ENCODE measurements at regions not wholly inside any gene's neighbourhood (a gene's known extent, or its start where the extent isn't known, plus 50 kb on each side); places are given as distances from the start of the nearest gene placed in this dataset.
"Not testable (repeated sequence)": the region's sequence is repeated elsewhere in the genome, so short reads cannot be mapped to it uniquely, and the experiment has no call there.

DNA sequence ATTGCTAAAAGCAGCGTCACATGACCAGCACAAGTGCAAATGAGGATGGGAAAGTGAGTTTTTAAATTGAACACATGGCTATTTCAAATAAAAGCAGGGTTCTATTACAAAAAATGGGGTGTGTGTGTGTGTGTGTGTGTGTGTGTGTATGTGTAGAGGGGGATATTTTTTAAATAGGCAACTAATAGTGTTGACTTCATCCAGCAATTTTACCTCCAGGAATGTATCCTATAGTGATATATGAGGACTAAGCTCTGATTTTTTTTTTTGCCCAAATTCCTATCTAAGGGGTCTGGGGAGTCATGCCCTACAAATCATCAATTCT is 78.9 kb upstream of the AMN1 start:
- intact Hi-C loops (cut with DNase I) = no loop called here
- no peak for TF ChIP-seq CTCF (IDR thresholded peaks at IDR 0.05)
- H3K4me3 ChIP-seq = no peak overlapping the region

DNA sequence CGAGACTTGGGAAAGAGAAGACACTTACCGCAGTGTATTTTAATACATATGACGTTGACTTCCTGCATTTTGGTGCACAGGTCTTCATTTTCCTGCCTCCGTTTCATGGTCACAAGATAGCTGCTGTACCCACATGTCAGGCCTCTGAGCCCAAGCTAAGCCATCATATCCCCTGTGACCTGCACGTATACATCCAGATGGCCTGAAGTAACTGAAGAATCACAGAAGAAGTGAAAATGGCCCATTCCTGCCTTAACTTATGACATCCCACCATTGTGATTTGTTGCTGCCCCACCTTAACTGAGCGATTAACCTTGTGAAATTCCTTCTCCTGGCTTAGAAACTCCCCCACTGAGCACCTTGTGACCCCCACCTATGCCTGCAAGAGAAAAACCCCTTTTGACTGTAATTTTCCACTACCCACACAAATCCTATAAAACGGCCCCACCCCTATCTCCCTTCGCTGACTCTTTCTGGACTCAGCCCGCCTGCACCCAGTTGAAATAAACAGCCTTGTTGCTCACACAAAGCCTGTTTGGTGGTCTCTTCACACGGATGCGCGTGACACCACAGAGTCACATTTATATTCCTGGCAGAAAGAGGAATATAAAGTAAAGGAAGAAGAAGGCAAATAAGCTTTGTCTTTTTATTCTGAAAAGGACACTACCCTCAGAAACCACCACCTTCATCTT is 78.4 kb upstream of the AMN1 start:
- H3K27me3 ChIP-seq; DNase-seq; H3K36me3 ChIP-seq; H3K4me3 ChIP-seq; H3K4me1 ChIP-seq; H3K9me3 ChIP-seq; H3K27ac ChIP-seq; H3K9ac ChIP-seq (ENCODE audit: low read depth in 2 of 2, low read length in 2 of 2); intact Hi-C loops (cut with DNase I): not testable (repeated sequence)

More for the DNA sequence above, 78.9 kb upstream of the AMN1 start:
- Histone ChIP-seq H3K4me1 (no peaks in the 10 kb centered on the region), H3K36me3 (no peaks in the 10 kb centered on the region), H3K9ac (ENCODE audit: low read depth in 2 of 2, low read length in 2 of 2) (no peak overlapping the region), H3K27me3 (no peaks in the 10 kb centered on the region), H3K27ac (no peak overlapping the region), H3K9me3 (no peaks in the 10 kb centered on the region)
- DNase-seq = no peak

DNA sequence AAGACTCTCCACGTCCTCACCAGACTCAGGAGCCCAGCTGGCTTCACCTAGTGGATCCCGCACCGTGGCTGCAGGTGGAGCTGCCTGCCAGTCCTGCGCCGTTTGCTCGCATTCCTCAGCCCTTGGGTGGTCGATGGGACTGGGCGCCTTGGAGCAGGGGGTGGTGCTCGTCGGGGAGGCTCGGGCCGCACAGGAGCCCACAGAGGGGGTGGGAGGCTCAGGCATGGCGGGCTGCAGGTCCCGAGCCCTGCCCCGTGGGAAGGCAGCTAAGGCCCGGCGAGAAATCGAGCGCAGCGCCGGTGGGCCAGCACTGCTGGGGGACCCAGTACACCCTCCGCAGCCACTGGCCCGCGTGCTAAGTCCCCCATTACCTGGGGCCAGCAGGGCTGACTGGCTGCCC is 76.9 kb upstream of the AMN1 start:
- H3K27ac ChIP-seq; H3K36me3 ChIP-seq; H3K4me3 ChIP-seq; H3K4me1 ChIP-seq; H3K9ac ChIP-seq (ENCODE audit: low read depth in 2 of 2, low read length in 2 of 2); DNase-seq; H3K9me3 ChIP-seq; H3K27me3 ChIP-seq; intact Hi-C loops (cut with DNase I): not testable (repeated sequence)

GRCh38 chr12:31804707-31805106 is 75.9 kb upstream of the AMN1 start:
- H3K36me3 ChIP-seq; H3K9me3 ChIP-seq; intact Hi-C loops (cut with DNase I); H3K27me3 ChIP-seq; H3K4me3 ChIP-seq; H3K27ac ChIP-seq; H3K9ac ChIP-seq (ENCODE audit: low read depth in 2 of 2, low read length in 2 of 2); DNase-seq; H3K4me1 ChIP-seq: not testable (repeated sequence)

- no peaks in the 10 kb centered on the region for H3K36me3 ChIP-seq
- H3K27ac ChIP-seq = no peak overlapping the region
- no peaks in the 10 kb centered on the region for H3K9me3 ChIP-seq
- H3K27me3 ChIP-seq = no peaks in the 10 kb centered on the region
- intact Hi-C loops (cut with DNase I) = no loop called here
- no peak for TF ChIP-seq CTCF (IDR thresholded peaks at IDR 0.05)
- no peak overlapping the region for H3K4me3 ChIP-seq
- no peaks in the 10 kb centered on the region for H3K4me1 ChIP-seq
- H3K9ac ChIP-seq (ENCODE audit: low read depth in 2 of 2, low read length in 2 of 2) = no peak overlapping the region
- no peak for DNase-seq
Observed at GRCh38 chr12:31804185-31804504, 75.3 kb upstream of the AMN1 start.

DNA sequence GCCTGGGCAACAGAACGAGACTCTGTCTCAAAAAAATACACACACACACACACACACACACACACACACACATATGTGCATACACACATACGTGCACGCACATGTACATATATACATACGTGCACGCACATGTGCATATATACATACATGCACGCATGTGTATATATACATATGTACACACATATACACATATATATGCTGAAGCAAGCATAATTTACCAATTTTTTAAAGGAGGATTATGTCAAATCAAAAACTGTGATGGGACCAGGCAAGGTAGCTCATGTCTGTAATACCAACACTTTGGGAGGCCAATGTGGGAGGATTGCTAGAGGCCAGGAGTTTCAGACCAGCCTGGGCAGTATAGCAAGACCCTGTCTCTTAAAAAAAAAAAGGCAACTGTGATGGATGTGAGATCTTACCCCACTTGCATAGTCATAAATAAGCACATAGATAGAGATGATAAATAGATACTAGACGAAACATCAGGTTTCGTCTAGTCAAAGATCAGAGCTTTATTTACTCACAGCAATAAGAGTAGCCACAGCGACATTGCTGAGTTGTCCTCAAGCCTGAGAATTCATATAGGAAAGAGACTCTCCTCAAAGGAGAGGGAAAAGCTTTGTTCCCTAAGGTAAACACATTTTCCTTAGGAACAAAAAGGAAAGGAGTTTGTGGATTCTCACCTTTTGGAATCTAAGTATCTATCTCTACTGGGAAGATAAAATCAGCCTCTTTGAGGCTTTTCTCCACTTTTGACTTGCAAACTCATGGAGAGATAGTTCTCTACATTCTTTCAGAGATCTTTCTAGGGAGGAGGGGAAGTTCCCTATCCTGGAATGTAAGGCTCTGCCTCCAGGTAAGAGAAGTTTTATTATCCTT is 74.7 kb upstream of the AMN1 start:
- no peak overlapping the region for H3K4me3 ChIP-seq

More for the DNA sequence above, 74.7 kb upstream of the AMN1 start:
- no peaks in the 10 kb centered on the region for H3K9me3 ChIP-seq
- H3K27me3 ChIP-seq = no peaks in the 10 kb centered on the region
- H3K4me1 ChIP-seq = no peaks in the 10 kb centered on the region
- DNase-seq = no peak
- H3K9ac ChIP-seq (ENCODE audit: low read depth in 2 of 2, low read length in 2 of 2) = no peak overlapping the region
- TF ChIP-seq CTCF (IDR thresholded peaks at IDR 0.05) = no peak
- intact Hi-C loops (cut with DNase I) = no loop called here
- H3K27ac ChIP-seq = no peak overlapping the region
- H3K36me3 ChIP-seq = no peaks in the 10 kb centered on the region

Measured in colonic mucosa (tissue), 4 donors.